Neutrophil (primary cell): ENCODE measurements at regions not wholly inside any gene's neighbourhood (a gene's known extent, or its start where the extent isn't known, plus 50 kb on each side); places are given as distances from the start of the nearest gene placed in this dataset.
"Not testable (repeated sequence)": the region's sequence is repeated elsewhere in the genome, so short reads cannot be mapped to it uniquely, and the experiment has no call there.

Experiments
- H3K27ac ChIP-seq: fragments of 200-600 bp; sonication (generic); 2 replicates; pipeline ENCODE4 v1.5.1; 2016; ENCODE audit warnings: mild to moderate bottlenecking, moderate library complexity
- H3K27me3 ChIP-seq: fragments of 200-600 bp; sonication (generic); 2 replicates; pipeline ENCODE4 v1.6.0; 2016; ENCODE audit warnings: mild to moderate bottlenecking
- H3K36me3 ChIP-seq: fragments of 200-600 bp; sonication (generic); 2 replicates; pipeline ENCODE4 v1.5.1; 2017
- H3K4me1 ChIP-seq, 2 experiments: fragments of 200-600 bp in 1 of 2; sonication (generic) in 1 of 2; 1 replicate in 1 of 2; 2 replicates in 1 of 2; pipeline versions ENCODE4 v1.5.1 to v1.6.1; 2013 to 2016; ENCODE audit warnings: low read depth in 1 of 2, low read length in 1 of 2, mild to moderate bottlenecking in 1 of 2, moderate library complexity in 1 of 2; ENCODE audit not compliant: control insufficient read depth in 1 of 2, insufficient read depth in 1 of 2
- H3K4me3 ChIP-seq, 2 experiments: fragments of 200-600 bp in 1 of 2; sonication (generic) in 1 of 2; 1 replicate in 1 of 2; 2 replicates in 1 of 2; pipeline ENCODE4 v1.5.1; 2013 to 2016; ENCODE audit warnings: low read depth in 1 of 2, low read length in 1 of 2, mild to moderate bottlenecking in 1 of 2, moderate library complexity in 1 of 2
- H3K9me3 ChIP-seq: fragments of 200-600 bp; sonication (generic); 2 replicates; pipeline ENCODE4 v1.5.1; 2016
- CTCF ChIP-seq: fragments of 200-600 bp; sonication (generic); IDR thresholded peaks from 2 replicates; pipeline ENCODE4 v1.5.1; 2016; ENCODE audit warnings: antibody characterized with exemption

DNA sequence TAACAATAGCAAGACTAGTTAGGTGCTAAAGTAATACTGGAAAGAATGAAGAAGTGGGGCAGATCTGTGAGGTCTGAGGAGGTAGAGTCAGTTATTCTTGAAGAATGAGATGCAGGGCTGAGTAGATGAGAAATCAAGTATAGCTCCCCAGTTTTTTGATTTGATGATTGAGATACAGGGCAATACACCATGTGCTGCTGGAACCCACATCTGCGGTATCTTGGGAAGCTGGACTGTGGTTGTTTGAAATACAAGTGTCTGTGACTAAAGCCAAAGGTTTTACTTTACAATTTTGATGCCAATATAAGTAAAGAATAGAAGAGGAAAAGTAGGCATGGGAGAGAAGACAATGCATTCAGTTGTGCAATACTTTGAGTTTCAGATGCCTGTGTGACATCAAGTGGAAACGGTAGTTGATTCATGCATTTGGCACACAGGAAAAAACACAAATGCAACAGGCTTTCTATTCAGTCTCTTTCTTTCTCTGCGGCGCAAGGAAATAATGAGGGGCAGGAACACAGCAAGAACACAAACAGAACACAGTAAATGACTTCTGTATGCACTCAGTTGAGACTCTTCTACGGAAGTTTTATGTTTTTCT lies 190.2 kb upstream of the SLC38A2 start:
- Histone ChIP-seq H3K36me3 (no peaks in the 10 kb centered on the region), H3K27me3 (no peaks in the 10 kb centered on the region), H3K4me1 (peaks cover 18% of the 10 kb centered on the region in 2 experiments), H3K4me3 (no peak overlapping the region), H3K9me3 (no peaks in the 10 kb centered on the region), H3K27ac (peak overlapping the region; percentile 70)
- TF ChIP-seq CTCF = no peak

DNA sequence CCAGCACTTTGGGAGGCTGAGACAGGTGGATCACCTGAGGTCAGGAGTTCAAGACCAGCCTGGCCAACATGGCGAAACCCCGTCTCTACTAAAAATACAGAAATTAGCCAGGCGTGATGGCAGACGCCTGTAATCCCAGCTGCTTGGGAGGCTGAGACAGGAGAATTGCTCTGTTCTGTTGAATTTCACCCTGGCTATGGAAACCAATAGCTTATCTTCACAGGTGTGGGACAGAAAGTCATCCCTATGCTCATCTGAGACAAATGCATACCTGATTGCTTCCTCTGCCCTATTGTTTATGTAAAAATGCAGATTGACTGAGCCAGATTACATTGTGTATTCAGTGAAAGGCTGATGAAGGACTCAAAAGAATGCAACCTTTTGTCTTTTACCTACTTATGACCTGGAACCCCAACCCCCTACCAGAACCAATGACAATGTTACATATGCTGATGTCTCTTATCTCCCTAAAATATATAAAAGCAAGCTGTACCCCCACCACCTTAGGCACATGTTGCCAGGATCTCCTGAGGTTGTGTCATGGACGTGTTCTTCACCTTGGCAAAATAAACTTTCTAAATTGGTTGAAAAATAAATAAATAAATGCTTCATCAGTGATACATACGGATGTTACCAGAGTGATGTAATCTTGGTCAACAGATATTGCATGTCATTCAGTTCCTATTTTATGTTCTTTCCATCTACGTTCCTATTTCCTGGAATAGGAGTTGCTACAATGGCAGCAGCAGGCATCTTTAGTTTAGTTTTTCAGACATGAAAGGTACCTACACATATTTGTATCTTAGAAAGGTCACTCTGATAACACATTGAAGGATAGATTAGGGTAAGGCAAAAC lies 189.4 kb upstream of the SLC38A2 start:
- H3K36me3 ChIP-seq, H3K27me3 ChIP-seq, H3K4me3 ChIP-seq, H3K9me3 ChIP-seq: not testable (repeated sequence)
- peaks cover 18% of the 10 kb centered on the region in 2 experiments for H3K4me1 ChIP-seq
- peak overlapping the region; percentile 70 for H3K27ac ChIP-seq

DNA sequence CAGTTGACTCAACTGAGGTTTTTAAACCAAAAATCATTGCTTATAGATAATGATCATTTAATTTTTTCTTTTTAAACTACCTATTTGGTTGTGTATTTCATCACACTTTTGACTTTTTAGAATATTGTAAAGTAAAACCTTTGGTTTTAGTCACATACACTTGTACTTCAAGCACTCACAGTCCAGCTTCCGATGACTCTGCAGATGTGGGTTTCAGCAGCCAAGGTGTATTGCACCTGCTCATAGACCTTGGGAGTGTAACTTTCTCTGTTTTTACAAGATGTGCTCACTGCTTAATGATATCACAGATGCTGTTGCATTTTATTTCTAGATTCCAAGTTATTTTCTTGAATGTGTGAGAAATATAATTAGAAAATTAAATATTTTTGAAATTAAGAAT lies 188.3 kb upstream of the SLC38A2 start:
- Histone ChIP-seq H3K27ac (no peak overlapping the region), H3K27me3 (no peaks in the 10 kb centered on the region), H3K4me1 (peaks cover 18% of the 10 kb centered on the region in 2 experiments), H3K36me3 (no peaks in the 10 kb centered on the region), H3K4me3 (no peak overlapping the region), H3K9me3 (no peaks in the 10 kb centered on the region)
- no peak for TF ChIP-seq CTCF

- Histone ChIP-seq H3K4me3 (no peak overlapping the region), H3K27me3 (no peaks in the 10 kb centered on the region), H3K4me1 (peaks cover 18% of the 10 kb centered on the region in 2 experiments), H3K36me3 (no peaks in the 10 kb centered on the region), H3K27ac (no peak overlapping the region), H3K9me3 (no peaks in the 10 kb centered on the region)
- TF ChIP-seq CTCF = no peak
Measured at GRCh38 chr12:46560089-46560488, 187.5 kb upstream of the SLC38A2 start.

DNA sequence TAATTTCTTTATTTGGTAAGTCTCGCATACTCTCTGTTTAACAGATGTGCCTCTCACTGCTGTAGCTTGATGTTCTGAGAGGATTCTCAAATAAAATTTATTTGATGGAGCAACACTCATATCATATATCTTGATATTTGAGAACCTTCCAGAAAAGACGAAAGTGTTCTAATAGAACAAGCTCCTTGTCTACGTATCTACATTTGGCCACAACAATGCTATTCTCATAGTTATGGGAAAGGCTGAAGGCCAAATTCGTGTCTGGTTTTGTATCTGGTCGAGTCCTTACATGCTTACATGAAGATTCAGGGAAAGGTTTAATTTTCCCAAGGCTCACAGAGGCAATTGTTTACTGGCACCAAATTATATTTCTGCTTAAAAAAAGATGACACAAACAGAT lies 186.7 kb upstream of the SLC38A2 start:
- H3K4me3 ChIP-seq = no peak overlapping the region
- H3K36me3 ChIP-seq = no peaks in the 10 kb centered on the region
- peaks cover 18% of the 10 kb centered on the region in 2 experiments for H3K4me1 ChIP-seq
- H3K9me3 ChIP-seq = no peaks in the 10 kb centered on the region
- H3K27ac ChIP-seq = no peak overlapping the region
- H3K27me3 ChIP-seq = no peaks in the 10 kb centered on the region
- TF ChIP-seq CTCF = no peak

- Histone ChIP-seq H3K27ac (no peak overlapping the region), H3K4me1 (peaks cover 18% of the 10 kb centered on the region in 2 experiments), H3K36me3 (no peaks in the 10 kb centered on the region), H3K27me3 (no peaks in the 10 kb centered on the region), H3K4me3 (no peak overlapping the region), H3K9me3 (no peaks in the 10 kb centered on the region)
- no peak for TF ChIP-seq CTCF
Measured at GRCh38 chr12:46558677-46559076, 186.1 kb upstream of the SLC38A2 start.
